GM12872 (cell line): ENCODE measurements at regions not wholly inside any gene's neighbourhood (a gene's known extent, or its start where the extent isn't known, plus 50 kb on each side); places are given as distances from the start of the nearest gene placed in this dataset.

Experiments
- TF ChIP-seq, protein P1 (sequence below): IDR thresholded peaks from 3 replicates; pipeline ENCODE4 v1.5.1; 2011; ENCODE audit warnings: low read depth, mild to moderate bottlenecking, low read length, moderate library complexity; ENCODE audit not compliant: insufficient read depth

DNA sequence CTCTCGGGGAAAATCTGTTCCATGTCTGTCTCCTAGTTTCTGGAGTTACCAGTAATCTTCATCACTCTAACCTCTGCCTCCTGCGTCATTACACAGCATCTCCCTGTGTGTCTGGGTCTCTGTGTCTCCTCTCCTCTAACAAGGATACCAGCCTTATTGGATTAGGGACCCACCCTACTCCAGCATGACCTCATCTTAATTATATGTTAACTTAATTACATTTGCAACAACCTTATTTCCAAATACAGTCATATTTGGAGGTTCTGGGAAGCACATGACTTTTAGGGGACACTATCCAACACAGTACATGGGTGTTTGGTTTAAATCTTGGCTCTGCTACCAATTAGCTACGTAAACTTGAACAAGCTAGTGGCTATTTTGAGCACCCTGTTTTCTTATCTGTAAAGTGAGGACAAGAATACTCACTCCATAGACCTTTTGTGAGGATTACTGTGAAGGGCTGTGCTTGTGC is 83.9 kb upstream of the SGIP1 start:
- TF ChIP-seq, protein P1, sequence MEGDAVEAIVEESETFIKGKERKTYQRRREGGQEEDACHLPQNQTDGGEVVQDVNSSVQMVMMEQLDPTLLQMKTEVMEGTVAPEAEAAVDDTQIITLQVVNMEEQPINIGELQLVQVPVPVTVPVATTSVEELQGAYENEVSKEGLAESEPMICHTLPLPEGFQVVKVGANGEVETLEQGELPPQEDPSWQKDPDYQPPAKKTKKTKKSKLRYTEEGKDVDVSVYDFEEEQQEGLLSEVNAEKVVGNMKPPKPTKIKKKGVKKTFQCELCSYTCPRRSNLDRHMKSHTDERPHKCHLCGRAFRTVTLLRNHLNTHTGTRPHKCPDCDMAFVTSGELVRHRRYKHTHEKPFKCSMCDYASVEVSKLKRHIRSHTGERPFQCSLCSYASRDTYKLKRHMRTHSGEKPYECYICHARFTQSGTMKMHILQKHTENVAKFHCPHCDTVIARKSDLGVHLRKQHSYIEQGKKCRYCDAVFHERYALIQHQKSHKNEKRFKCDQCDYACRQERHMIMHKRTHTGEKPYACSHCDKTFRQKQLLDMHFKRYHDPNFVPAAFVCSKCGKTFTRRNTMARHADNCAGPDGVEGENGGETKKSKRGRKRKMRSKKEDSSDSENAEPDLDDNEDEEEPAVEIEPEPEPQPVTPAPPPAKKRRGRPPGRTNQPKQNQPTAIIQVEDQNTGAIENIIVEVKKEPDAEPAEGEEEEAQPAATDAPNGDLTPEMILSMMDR, result no peak

DNA sequence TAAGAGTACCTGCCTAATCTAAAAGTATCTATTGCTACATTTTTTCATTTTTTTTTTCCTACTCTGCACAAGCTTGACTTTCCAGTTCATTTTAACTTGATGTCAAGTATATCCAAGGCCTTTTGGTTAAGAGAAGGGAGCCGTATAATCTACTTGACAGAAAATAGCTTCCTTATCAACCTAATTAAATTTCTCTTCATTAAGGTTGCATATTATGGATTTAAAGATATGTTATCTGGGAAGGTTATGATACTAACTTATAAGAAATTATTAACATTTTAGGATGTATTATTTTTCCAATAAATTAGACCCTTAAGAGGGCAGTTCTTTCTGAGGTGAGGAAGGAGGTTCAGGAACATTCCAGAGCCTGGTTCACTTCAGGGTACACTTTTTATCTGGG is 83.1 kb upstream of the SGIP1 start:
- TF ChIP-seq, protein P1, result no peak

DNA sequence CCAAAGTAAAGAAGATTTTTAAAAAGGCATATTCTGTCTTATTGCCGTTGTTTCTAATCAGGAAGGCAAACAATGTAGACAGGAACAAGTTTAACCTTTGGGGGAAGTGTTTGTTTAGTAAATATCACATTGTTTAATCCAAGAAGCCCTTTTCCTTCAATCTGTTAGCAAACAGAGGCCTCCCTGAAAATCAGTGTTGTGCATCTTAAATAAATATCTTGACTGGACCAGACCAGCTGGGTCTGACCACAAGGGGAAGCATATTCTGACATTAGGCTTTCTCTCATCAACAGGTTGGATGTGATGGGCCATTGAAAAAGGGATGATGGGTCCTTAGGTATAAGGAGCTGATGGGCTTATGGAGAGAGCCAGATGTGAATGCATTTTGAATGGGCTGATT is 81.8 kb upstream of the SGIP1 start:
- TF ChIP-seq, protein P1, result no peak

DNA sequence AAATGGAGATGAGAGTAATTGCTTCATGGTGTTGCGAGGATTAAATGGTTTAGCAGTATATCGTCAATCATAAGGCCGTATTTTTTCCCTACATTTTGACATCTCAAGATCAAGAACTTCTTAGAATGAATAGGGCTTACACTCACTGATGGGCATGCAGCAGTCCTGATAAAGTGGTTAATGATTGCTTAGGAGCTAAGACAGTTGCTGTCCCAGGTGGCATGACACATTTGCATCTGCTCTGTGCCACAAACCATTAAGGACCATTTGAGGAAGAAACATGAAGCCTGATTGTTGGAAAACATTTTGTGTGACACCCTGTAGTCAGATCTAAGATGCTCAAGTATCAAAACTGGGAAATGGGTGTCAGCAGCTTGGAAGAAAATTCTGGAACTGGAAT is 81.0 kb upstream of the SGIP1 start:
- TF ChIP-seq, protein P1, result no peak

DNA sequence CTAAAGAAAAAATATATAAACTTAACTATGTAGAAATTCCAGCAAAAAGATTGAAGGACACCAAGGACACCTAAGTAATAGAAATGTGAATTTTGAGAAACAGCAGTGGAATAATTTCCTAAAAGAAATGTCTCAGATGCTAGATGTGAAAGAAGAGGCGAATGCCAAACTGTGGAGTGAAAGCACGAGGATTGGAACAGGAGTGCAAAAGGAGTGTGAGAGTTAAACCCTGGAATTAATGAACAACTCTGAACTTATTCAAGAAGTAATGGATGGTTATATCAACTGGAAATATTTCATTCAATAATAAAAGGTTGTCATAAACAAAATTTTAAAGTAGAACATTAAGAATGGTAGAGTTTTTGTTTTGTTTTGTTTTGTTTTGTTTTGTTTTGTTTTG is 78.5 kb upstream of the SGIP1 start:
- TF ChIP-seq, protein P1, result no peak

DNA sequence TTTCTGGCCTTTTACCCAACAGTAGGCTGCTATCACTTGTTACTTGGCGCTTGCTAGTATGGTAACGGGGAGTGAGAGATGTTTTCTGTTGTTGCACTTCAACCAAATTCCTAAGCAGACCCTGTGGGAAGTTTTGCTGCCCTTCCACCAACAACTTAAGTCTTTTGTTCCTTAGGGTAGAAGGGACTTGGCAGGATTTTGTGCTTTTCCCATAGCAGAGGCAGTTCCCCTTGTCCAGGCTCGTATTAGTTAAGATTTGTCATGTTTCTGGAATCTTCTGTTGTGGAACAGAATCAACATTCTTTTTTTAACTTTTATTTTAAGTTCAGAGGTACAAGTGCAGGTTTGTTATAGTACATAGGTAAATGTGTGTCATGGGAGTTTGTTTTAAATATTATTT is 73.2 kb upstream of the SGIP1 start:
- TF ChIP-seq, protein P1, result no peak

DNA sequence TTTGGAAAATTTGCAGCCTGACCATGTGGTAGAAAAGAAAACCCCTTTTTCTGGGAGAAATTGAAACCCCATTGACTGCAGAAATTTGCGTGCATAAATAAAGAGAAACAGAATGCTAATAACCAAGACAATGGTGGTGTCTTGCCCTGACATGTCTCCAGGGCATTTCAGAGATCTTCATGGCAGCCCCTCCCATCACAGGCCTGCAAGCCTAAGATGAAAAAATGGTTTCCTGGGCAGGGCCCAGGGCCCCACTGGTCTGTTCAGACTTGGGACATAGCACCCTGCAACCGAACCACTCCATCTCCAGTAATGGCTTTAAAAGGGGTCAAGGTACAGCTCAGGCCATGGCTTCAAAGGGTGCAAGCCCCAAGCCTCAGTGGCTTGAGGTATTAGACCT is 71.6 kb upstream of the SGIP1 start:
- TF ChIP-seq, protein P1, result no peak

DNA sequence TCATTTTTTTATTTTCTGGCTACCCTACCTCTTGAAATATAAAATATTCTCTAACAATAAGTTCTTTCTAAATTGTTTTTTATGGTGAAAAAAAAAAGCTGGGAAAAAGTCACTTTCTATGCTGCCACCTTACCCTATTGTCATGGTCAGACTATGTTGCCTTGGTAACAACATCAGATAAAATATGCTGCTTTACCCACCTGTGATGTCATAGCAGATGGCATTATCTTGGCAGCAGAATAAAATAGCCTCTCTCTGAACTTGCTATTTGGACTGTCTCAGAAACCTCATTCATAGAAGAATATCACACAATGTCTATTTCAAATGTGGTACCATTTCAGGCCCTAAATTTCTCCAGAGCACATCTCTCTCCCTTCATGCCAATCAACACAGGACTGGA is 69.6 kb upstream of the SGIP1 start:
- TF ChIP-seq, protein P1, result no peak
